GM10847 (cell line): ENCODE measurements at regions not wholly inside any gene's neighbourhood (a gene's known extent, or its start where the extent isn't known, plus 50 kb on each side); places are given as distances from the start of the nearest gene placed in this dataset.
A peak's percentile ranks its signal among the peaks of the same experiment; 100 is the strongest.

ENCODE experiments used
- POLR2A ChIP-seq: IDR thresholded peaks from 2 replicates; pipeline ENCODE4 v1.6.1; 2011; ENCODE audit not compliant: insufficient read length; ENCODE audit errors: extremely low read depth

GRCh38 chr5:134468921-134469400, 56.5 kb upstream of the JADE2 start:
- no peak for TF ChIP-seq POLR2A

- no peak for TF ChIP-seq POLR2A
Measured at GRCh38 chr5:134467231-134467630, 55.5 kb upstream of the CDKN2AIPNL start.

- TF ChIP-seq POLR2A, result no peak
Measured at GRCh38 chr5:134466241-134467069, 54.8 kb upstream of the CDKN2AIPNL start.

GRCh38 chr5:134465816-134466240, 54.1 kb upstream of the CDKN2AIPNL start:
- peak; percentile 83 for TF ChIP-seq POLR2A

GRCh38 chr5:134464988-134465815, 53.5 kb upstream of the CDKN2AIPNL start:
- TF ChIP-seq POLR2A, result no peak

GRCh38 chr5:134463991-134464760, 52.5 kb upstream of the CDKN2AIPNL start:
- no peak for TF ChIP-seq POLR2A

- TF ChIP-seq POLR2A, result no peak
Measured at GRCh38 chr5:134463176-134463720, 51.6 kb upstream of the CDKN2AIPNL start.

- TF ChIP-seq POLR2A, result no peak
Measured at GRCh38 chr5:134462761-134463160, 51.1 kb upstream of the CDKN2AIPNL start.

- no peak for TF ChIP-seq POLR2A
Measured at GRCh38 chr5:134462047-134462575, 50.4 kb upstream of the CDKN2AIPNL start.
